ENCODE measurements at regions not wholly inside any gene's neighbourhood (a gene's known extent, or its start where the extent isn't known, plus 50 kb on each side); places are given as distances from the start of the nearest gene placed in this dataset.

- DNase-seq (ENCODE audit: low spot score): peak; percentile 94
Measured at GRCh38 chr1:208298593-208299269, 54.5 kb upstream of the PLXNA2 start.

- no peak for DNase-seq (ENCODE audit: low spot score)
Measured at GRCh38 chr1:208300084-208300770, 56.0 kb upstream of the PLXNA2 start.

- DNase-seq (ENCODE audit: low spot score): no peak
Measured at GRCh38 chr1:208302699-208303238, 58.6 kb upstream of the PLXNA2 start.

- no peak for DNase-seq (ENCODE audit: low spot score)
Measured at GRCh38 chr1:208303743-208304712, 59.8 kb upstream of the PLXNA2 start.

- no peak for DNase-seq (ENCODE audit: low spot score)
Measured at GRCh38 chr1:208308221-208308620, 64.0 kb upstream of the PLXNA2 start.

- DNase-seq (ENCODE audit: low spot score): no peak
Measured at GRCh38 chr1:208309771-208310170, 65.6 kb upstream of the PLXNA2 start.

GRCh38 chr1:208312706-208313105 is 68.5 kb upstream of the PLXNA2 start:
- no peak for DNase-seq (ENCODE audit: low spot score)

GRCh38 chr1:208314431-208314830 is 70.2 kb upstream of the PLXNA2 start:
- DNase-seq (ENCODE audit: low spot score): no peak

GRCh38 chr1:208318150-208318734 is 74.1 kb upstream of the PLXNA2 start:
- DNase-seq (ENCODE audit: low spot score): no peak

- no peak for DNase-seq (ENCODE audit: low spot score)
Measured at GRCh38 chr1:208324005-208324404, 79.8 kb upstream of the PLXNA2 start.

GRCh38 chr1:208326033-208326432 is 81.8 kb upstream of the PLXNA2 start:
- no peak for DNase-seq (ENCODE audit: low spot score)

GRCh38 chr1:208329300-208329699 is 85.1 kb upstream of the PLXNA2 start:
- no peak for DNase-seq (ENCODE audit: low spot score)

GRCh38 chr1:208332036-208332773 is 88.0 kb upstream of the PLXNA2 start:
- DNase-seq (ENCODE audit: low spot score): no peak

GRCh38 chr1:208332774-208333126 is 88.6 kb upstream of the PLXNA2 start:
- no peak for DNase-seq (ENCODE audit: low spot score)

- no peak for DNase-seq (ENCODE audit: low spot score)
Measured at GRCh38 chr1:208333676-208334075, 89.5 kb upstream of the PLXNA2 start.

- no peak for DNase-seq (ENCODE audit: low spot score)
Measured at GRCh38 chr1:208335371-208336136, 91.4 kb upstream of the PLXNA2 start.

GRCh38 chr1:208336137-208336518 is 91.9 kb upstream of the PLXNA2 start:
- no peak for DNase-seq (ENCODE audit: low spot score)

GRCh38 chr1:208339911-208340310 is 95.7 kb upstream of the PLXNA2 start:
- DNase-seq (ENCODE audit: low spot score): no peak

- no peak for DNase-seq (ENCODE audit: low spot score)
Measured at GRCh38 chr1:208343226-208343625, 99.0 kb upstream of the PLXNA2 start.

- DNase-seq (ENCODE audit: low spot score): no peak
Measured at GRCh38 chr1:208344202-208344857, 100.1 kb upstream of the PLXNA2 start.
